HCT116 (cell line): ENCODE measurements at regions not wholly inside any gene's neighbourhood (a gene's known extent, or its start where the extent isn't known, plus 50 kb on each side); places are given as distances from the start of the nearest gene placed in this dataset.

Source experiments
- ATAC-seq: fragments of 200-7000 bp; cut with Tn5 transposase; 2 replicates; pipeline ENCODE4 v1.9.1; 2020; ENCODE audit warnings: mild to moderate bottlenecking, moderate library complexity
- BruUV-seq: library from RNA; stranded (reverse); fragments of 400-500 nt; replicated peaks from 2 replicates; lab custom pipeline; 2021; lab: Mats Ljungman, UMichigan
- CTCF ChIA-PET: fragments of 300-600 bp; sonication (Branson Sonifier 250); formaldehyde crosslinking; loops from one replicate; lab custom pipeline; 2021; ENCODE audit warnings: antibody characterized with exemption; lab: Charles Lee
- POLR2A ChIA-PET: fragments of 300-600, 350-600 bp; sonication (Branson Sonifier 250); formaldehyde crosslinking; loops from one replicate; lab custom pipeline; 2021; ENCODE audit warnings: antibody characterized with exemption; lab: Charles Lee
- RAD21 ChIA-PET, 2 experiments: fragments of 300-600 bp; sonication (Branson Sonifier 250); formaldehyde crosslinking; loops; one replicate each; lab custom pipeline; 2023; ENCODE audit warnings: low total read pairs in 2 of 2; ENCODE audit not compliant: uncharacterized antibody in 2 of 2, unreplicated experiment in 2 of 2, low non-redundant PET in 1 of 2; lab: Charles Lee
- DNase-seq: peaks from one replicate; pipeline ENCODE4 v3.0.0-alpha.2; 2010; ENCODE audit warnings: low read depth, low spot score
- H2AFZ ChIP-seq: fragments of 200-600 bp; shearing (Covaris generic), sonication (generic); 2 replicates; pipeline ENCODE4 v1.6.1; 2017; ENCODE audit warnings: low read depth, mixed run types, mixed read lengths, antibody characterized with exemption, low read length; ENCODE audit not compliant: poor library complexity, severe bottlenecking
- H3K27ac ChIP-seq: 2 replicates; pipeline ENCODE4 v1.5.1; 2012; ENCODE audit warnings: low read depth, low read length
- H3K27me3 ChIP-seq: fragments of 200-600 bp; sonication (generic); 2 replicates; pipeline ENCODE4 v1.6.1; 2016; ENCODE audit warnings: mixed run types, low read length, mixed read lengths; ENCODE audit not compliant: insufficient read depth
- H3K36me3 ChIP-seq, 2 experiments: fragments of 200-500 bp in 1 of 2; fragments of 200-600 bp in 1 of 2; sonication (Bioruptor generic) in 1 of 2; sonication (generic) in 1 of 2; 2 replicates each; pipeline versions ENCODE4 v1.5.1 to v1.6.1; 2014 to 2016; ENCODE audit warnings: low read length in 2 of 2, inconsistent platforms in 1 of 2, mixed read lengths in 1 of 2, mixed run types in 1 of 2; ENCODE audit not compliant: insufficient read depth in 2 of 2, control insufficient read depth in 1 of 2
- H3K4me1 ChIP-seq, 2 experiments: fragments of 200-600 bp in 1 of 2; sonication (generic) in 1 of 2; 2 replicates each; pipeline versions ENCODE4 v1.5.1 to v1.6.1; 2012 to 2017; ENCODE audit warnings: low read length in 2 of 2, inconsistent platforms in 1 of 2, mild to moderate bottlenecking in 1 of 2, mixed read lengths in 1 of 2, mixed run types in 1 of 2, moderate library complexity in 1 of 2; ENCODE audit not compliant: insufficient read depth in 2 of 2, control insufficient read depth in 1 of 2
- H3K4me2 ChIP-seq: fragments of 200-600 bp; sonication (generic); 2 replicates; pipeline ENCODE4 v1.6.1; 2017; ENCODE audit warnings: mixed run types, low read length, mixed read lengths
- H3K4me3 ChIP-seq, 2 experiments: fragments of 200-600 bp in 1 of 2; sonication (generic) in 1 of 2; replicated peaks in 1 of 2; 2 replicates each; pipeline ENCODE4 v1.5.1; 2011 to 2016; ENCODE audit warnings: low read length in 2 of 2, control low read depth in 1 of 2, low read depth in 1 of 2, mild to moderate bottlenecking in 1 of 2, mixed read lengths in 1 of 2, mixed run types in 1 of 2
- H3K79me2 ChIP-seq: fragments of 200-600 bp; sonication (generic); 2 replicates; pipeline ENCODE4 v1.6.1; 2017; ENCODE audit warnings: mild to moderate bottlenecking, mixed run types, low read length, moderate library complexity, mixed read lengths; ENCODE audit not compliant: insufficient read depth
- H3K9ac ChIP-seq: fragments of 200-600 bp; sonication (generic); 2 replicates; pipeline ENCODE4 v1.6.1; 2016; ENCODE audit warnings: low read length, mixed read lengths
- H3K9me2 ChIP-seq: fragments of 200-600 bp; sonication (generic), shearing (Covaris generic); 2 replicates; pipeline ENCODE4 v1.6.1; 2017; ENCODE audit warnings: mixed run types, mild to moderate bottlenecking, moderate library complexity; ENCODE audit not compliant: insufficient read depth
- H3K9me3 ChIP-seq, 2 experiments: fragments of 200-500 bp in 1 of 2; fragments of 200-600 bp in 1 of 2; sonication (Bioruptor generic) in 1 of 2; sonication (generic) in 1 of 2; 2 replicates each; pipeline ENCODE4 v1.6.1; 2014 to 2017; ENCODE audit warnings: low read length in 2 of 2, mixed read lengths in 2 of 2, inconsistent platforms in 1 of 2, low read depth in 1 of 2, mild to moderate bottlenecking in 1 of 2, mixed run types in 1 of 2, moderate library complexity in 1 of 2; ENCODE audit not compliant: control insufficient read depth in 1 of 2, insufficient read depth in 1 of 2
- H4K20me1 ChIP-seq: fragments of 200-600 bp; sonication (generic), shearing (Covaris generic); 2 replicates; pipeline ENCODE4 v1.6.1; 2017; ENCODE audit warnings: mixed run types, mild to moderate bottlenecking, moderate library complexity; ENCODE audit not compliant: insufficient read depth
- CEBPB ChIP-seq: IDR thresholded peaks from 2 replicates; pipeline ENCODE4 v1.6.1; 2012; ENCODE audit warnings: low read depth
- EGR1 ChIP-seq: IDR thresholded peaks from 2 replicates; pipeline ENCODE4 v1.6.1; 2012; ENCODE audit warnings: low read depth
- ELF1 ChIP-seq: IDR thresholded peaks from 2 replicates; pipeline ENCODE4 v1.6.1; 2012; ENCODE audit warnings: low read depth, borderline replicate concordance
- EZH2 ChIP-seq: fragments of 200-600 bp; sonication (generic); IDR thresholded peaks from 2 replicates; pipeline ENCODE4 v1.6.1; 2017; ENCODE audit warnings: antibody characterized with exemption, mixed run types
- FOSL1 ChIP-seq: IDR thresholded peaks from 2 replicates; pipeline ENCODE4 v1.6.1; 2012; ENCODE audit warnings: low read depth
- RAD21 ChIP-seq: IDR thresholded peaks from 2 replicates; pipeline ENCODE4 v1.6.1; 2012; ENCODE audit warnings: low read depth, mild to moderate bottlenecking
- SIN3A ChIP-seq: IDR thresholded peaks from 2 replicates; pipeline ENCODE4 v1.6.1; 2012; ENCODE audit warnings: low read depth
- SRF ChIP-seq: IDR thresholded peaks from 2 replicates; pipeline ENCODE4 v1.6.1; 2012; ENCODE audit warnings: low read depth
- TCF7L2 ChIP-seq: IDR thresholded peaks from 2 replicates; pipeline ENCODE4 v1.7.0; 2011; ENCODE audit warnings: borderline replicate concordance, inconsistent platforms; ENCODE audit not compliant: insufficient read depth, insufficient read length; ENCODE audit errors: extremely low read depth
- YY1 ChIP-seq: IDR thresholded peaks from 2 replicates; pipeline ENCODE4 v1.6.1; 2011; ENCODE audit warnings: low read length, low read depth, moderate library complexity, mild to moderate bottlenecking; ENCODE audit not compliant: insufficient replicate concordance; ENCODE audit errors: extremely low read depth
- ZFX ChIP-seq: fragments of 450-650 bp; IDR thresholded peaks from 2 replicates; pipeline ENCODE4 v1.6.1; 2017
- intact Hi-C: fragments of 100-400 bp; cut with micrococcal nuclease; formaldehyde crosslinking; loops from 2 replicates; pipeline ENCODE4 v1.10.0; 2022
- TF ChIP-seq, protein P1 (sequence below): IDR thresholded peaks from 2 replicates; pipeline ENCODE4 v1.6.1; 2012; ENCODE audit warnings: low read depth
- TF ChIP-seq, protein P2 (sequence below): IDR thresholded peaks from 2 replicates; pipeline ENCODE4 v1.6.1; 2011; ENCODE audit warnings: mild to moderate bottlenecking, low read length, moderate library complexity; ENCODE audit not compliant: insufficient replicate concordance; ENCODE audit errors: extremely low read depth
- TF ChIP-seq, protein P3 (sequence below): IDR thresholded peaks from 2 replicates; pipeline ENCODE4 v1.6.1; 2012
- TF ChIP-seq, protein P4 (sequence below), 3 experiments: fragments of 200-600 bp in 1 of 3; sonication (generic) in 1 of 3; IDR thresholded peaks in 2 of 3; conservative IDR thresholded peaks in 1 of 3; 2 replicates each; pipeline ENCODE4 v1.5.1; 2012 to 2017; ENCODE audit warnings: low read depth in 2 of 3, low read length in 2 of 3, antibody characterized with exemption in 1 of 3, borderline replicate concordance in 1 of 3, control low read depth in 1 of 3, mild to moderate bottlenecking in 1 of 3, mixed read lengths in 1 of 3, mixed run types in 1 of 3, moderate library complexity in 1 of 3; ENCODE audit not compliant: insufficient read depth in 1 of 3
- TF ChIP-seq, protein P5 (sequence below): IDR thresholded peaks from 2 replicates; pipeline ENCODE4 v1.6.1; 2012

DNA sequence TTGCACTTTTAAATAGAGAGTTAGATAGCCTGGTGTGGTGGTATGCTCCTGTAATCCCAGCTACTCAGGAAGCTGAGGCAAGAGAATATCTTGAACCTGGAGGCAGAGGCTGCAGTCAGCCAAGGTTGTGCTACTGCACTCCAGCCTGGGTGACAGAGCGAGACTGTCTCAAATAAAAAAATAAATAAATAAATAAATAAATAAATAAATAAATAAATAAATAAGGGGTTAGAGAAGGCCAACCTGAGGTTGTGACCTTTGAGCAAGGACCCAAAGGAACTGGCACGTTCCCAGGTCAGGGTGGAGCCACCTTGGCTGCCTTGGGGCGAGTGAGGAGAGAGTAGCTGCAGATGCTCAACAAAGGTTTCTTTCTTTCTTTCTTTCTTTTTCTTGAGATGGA is 65.3 kb upstream of the TENM4 start (continued):
- TF ChIP-seq, protein P1, sequence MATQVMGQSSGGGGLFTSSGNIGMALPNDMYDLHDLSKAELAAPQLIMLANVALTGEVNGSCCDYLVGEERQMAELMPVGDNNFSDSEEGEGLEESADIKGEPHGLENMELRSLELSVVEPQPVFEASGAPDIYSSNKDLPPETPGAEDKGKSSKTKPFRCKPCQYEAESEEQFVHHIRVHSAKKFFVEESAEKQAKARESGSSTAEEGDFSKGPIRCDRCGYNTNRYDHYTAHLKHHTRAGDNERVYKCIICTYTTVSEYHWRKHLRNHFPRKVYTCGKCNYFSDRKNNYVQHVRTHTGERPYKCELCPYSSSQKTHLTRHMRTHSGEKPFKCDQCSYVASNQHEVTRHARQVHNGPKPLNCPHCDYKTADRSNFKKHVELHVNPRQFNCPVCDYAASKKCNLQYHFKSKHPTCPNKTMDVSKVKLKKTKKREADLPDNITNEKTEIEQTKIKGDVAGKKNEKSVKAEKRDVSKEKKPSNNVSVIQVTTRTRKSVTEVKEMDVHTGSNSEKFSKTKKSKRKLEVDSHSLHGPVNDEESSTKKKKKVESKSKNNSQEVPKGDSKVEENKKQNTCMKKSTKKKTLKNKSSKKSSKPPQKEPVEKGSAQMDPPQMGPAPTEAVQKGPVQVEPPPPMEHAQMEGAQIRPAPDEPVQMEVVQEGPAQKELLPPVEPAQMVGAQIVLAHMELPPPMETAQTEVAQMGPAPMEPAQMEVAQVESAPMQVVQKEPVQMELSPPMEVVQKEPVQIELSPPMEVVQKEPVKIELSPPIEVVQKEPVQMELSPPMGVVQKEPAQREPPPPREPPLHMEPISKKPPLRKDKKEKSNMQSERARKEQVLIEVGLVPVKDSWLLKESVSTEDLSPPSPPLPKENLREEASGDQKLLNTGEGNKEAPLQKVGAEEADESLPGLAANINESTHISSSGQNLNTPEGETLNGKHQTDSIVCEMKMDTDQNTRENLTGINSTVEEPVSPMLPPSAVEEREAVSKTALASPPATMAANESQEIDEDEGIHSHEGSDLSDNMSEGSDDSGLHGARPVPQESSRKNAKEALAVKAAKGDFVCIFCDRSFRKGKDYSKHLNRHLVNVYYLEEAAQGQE, result no peak
- TF ChIP-seq CEBPB (no peak), ZFX (no peak)

DNA sequence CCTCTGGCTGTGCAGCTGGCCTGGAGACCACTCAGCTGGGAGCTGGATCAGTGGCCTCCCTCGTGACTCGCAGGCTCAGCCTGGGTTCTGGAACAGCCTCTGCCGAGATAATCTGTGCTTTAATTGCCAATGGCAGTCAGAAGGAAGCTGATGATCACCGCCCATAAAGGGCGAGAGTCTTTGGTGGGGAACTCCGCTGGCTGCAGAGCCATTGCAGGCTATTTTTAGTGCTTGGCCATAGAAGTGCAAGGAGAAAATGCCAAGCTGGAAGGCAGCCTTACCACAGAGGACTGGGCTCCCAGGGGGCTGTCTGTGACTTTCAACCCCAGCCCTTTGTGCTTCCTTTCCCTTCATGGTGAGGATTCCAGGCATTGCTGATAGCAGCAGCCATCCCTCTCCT is 62.2 kb upstream of the TENM4 start:
- H3K4me3 ChIP-seq, result no peak overlapping the region
- no peak overlapping the region for H3K27ac ChIP-seq
- H3K36me3 ChIP-seq, result no peaks in the 10 kb centered on the region
- ChIA-PET CTCF (no interaction called here), POLR2A (no interaction called here), RAD21 (no interaction called here)
- no peak for ATAC-seq
- no TSS peak for BruUV-seq
- no peak overlapping the region for H3K9ac ChIP-seq
- H2AFZ ChIP-seq, result no peak overlapping the region
- no peaks in the 10 kb centered on the region for H4K20me1 ChIP-seq
- H3K27me3 ChIP-seq, result no peaks in the 10 kb centered on the region
- no peaks in the 10 kb centered on the region for H3K79me2 ChIP-seq
- no peaks in the 10 kb centered on the region for H3K9me2 ChIP-seq
- intact Hi-C loops, result no loop called here
- H3K9me3 ChIP-seq, result no peaks in the 10 kb centered on the region
- TF ChIP-seq FOSL1 (no peak), EGR1 (no peak), EZH2 (no peak), YY1 (no peak), RAD21 (no peak), ELF1 (no peak), TCF7L2 (no peak), SIN3A (no peak), ZFX (no peak), SRF (no peak)
- TF ChIP-seq, protein P2, sequence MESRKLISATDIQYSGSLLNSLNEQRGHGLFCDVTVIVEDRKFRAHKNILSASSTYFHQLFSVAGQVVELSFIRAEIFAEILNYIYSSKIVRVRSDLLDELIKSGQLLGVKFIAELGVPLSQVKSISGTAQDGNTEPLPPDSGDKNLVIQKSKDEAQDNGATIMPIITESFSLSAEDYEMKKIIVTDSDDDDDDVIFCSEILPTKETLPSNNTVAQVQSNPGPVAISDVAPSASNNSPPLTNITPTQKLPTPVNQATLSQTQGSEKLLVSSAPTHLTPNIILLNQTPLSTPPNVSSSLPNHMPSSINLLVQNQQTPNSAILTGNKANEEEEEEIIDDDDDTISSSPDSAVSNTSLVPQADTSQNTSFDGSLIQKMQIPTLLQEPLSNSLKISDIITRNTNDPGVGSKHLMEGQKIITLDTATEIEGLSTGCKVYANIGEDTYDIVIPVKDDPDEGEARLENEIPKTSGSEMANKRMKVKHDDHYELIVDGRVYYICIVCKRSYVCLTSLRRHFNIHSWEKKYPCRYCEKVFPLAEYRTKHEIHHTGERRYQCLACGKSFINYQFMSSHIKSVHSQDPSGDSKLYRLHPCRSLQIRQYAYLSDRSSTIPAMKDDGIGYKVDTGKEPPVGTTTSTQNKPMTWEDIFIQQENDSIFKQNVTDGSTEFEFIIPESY, result no peak
- TF ChIP-seq, protein P3, sequence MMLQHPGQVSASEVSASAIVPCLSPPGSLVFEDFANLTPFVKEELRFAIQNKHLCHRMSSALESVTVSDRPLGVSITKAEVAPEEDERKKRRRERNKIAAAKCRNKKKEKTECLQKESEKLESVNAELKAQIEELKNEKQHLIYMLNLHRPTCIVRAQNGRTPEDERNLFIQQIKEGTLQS, result no peak
- TF ChIP-seq, protein P4, sequence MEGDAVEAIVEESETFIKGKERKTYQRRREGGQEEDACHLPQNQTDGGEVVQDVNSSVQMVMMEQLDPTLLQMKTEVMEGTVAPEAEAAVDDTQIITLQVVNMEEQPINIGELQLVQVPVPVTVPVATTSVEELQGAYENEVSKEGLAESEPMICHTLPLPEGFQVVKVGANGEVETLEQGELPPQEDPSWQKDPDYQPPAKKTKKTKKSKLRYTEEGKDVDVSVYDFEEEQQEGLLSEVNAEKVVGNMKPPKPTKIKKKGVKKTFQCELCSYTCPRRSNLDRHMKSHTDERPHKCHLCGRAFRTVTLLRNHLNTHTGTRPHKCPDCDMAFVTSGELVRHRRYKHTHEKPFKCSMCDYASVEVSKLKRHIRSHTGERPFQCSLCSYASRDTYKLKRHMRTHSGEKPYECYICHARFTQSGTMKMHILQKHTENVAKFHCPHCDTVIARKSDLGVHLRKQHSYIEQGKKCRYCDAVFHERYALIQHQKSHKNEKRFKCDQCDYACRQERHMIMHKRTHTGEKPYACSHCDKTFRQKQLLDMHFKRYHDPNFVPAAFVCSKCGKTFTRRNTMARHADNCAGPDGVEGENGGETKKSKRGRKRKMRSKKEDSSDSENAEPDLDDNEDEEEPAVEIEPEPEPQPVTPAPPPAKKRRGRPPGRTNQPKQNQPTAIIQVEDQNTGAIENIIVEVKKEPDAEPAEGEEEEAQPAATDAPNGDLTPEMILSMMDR (IDR thresholded peaks at IDR 0.05 in 2 of 3, conservative IDR thresholded peaks at IDR 0.05 in 1 of 3; ENCODE audit: borderline replicate concordance in 1 of 3, insufficient read depth in 1 of 3, low read depth in 2 of 3, low read length in 2 of 3), result no peak
- TF ChIP-seq, protein P5, sequence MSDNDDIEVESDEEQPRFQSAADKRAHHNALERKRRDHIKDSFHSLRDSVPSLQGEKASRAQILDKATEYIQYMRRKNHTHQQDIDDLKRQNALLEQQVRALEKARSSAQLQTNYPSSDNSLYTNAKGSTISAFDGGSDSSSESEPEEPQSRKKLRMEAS, result no peak
- no peak overlapping the region for H3K4me2 ChIP-seq
- no peak for DNase-seq
- no peaks in the 10 kb centered on the region for H3K4me1 ChIP-seq
